ENCODE measurements at regions not wholly inside any gene's neighbourhood (a gene's known extent, or its start where the extent isn't known, plus 50 kb on each side); places are given as distances from the start of the nearest gene placed in this dataset.
"Not testable (repeated sequence)": the region's sequence is repeated elsewhere in the genome, so short reads cannot be mapped to it uniquely, and the experiment has no call there.

GRCh38 chr19:20271215-20271926 lies 104.4 kb downstream of the ZNF486 start:
- Mint-ChIP-seq H3K4me3 (no peak overlapping the region), H3K27ac (ENCODE audit: unreplicated experiment) (no peak overlapping the region), H3K27me3 (ENCODE audit: low read depth) (peaks cover 6% of the 10 kb centered on the region), H3K9me3 (no peaks in the 10 kb centered on the region), H3K36me3 (ENCODE audit: low read depth) (no peaks in the 10 kb centered on the region), H3K4me1 (no peaks in the 10 kb centered on the region)
- no peak for DNase-seq (ENCODE audit: low read depth, low spot score)
- no peak for TF ChIP-seq CTCF (conservative IDR thresholded peaks at IDR 0.05)

DNA sequence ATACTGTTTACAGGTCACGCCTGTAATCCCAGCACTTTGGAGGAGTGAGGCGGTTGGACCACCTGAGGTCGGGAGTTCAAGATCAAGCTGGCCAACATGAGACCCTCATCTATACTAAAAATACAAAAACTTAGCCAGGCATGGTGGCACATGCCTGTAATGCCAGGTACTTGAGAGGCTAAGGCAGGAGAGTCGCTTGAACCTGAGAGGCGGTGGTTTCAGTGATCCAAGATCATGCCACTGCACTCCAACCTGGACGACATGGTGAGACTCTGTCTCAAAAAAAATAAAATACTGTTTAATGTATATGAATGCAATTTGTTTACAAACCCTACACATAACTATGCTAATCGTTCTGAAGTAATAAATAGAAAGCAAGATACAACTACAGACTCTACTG lies 102.4 kb downstream of the ZNF486 start:
- no peak overlapping the region for H3K27ac Mint-ChIP-seq (ENCODE audit: unreplicated experiment)
- no peaks in the 10 kb centered on the region for H3K4me1 Mint-ChIP-seq
- H3K36me3 Mint-ChIP-seq (ENCODE audit: low read depth), result no peaks in the 10 kb centered on the region
- no peaks in the 10 kb centered on the region for H3K9me3 Mint-ChIP-seq
- peaks cover 6% of the 10 kb centered on the region for H3K27me3 Mint-ChIP-seq (ENCODE audit: low read depth)
- no peak for DNase-seq (ENCODE audit: low read depth, low spot score)
- H3K4me3 Mint-ChIP-seq, result no peak overlapping the region
- no peak for TF ChIP-seq CTCF (conservative IDR thresholded peaks at IDR 0.05)

GRCh38 chr19:20261513-20261912 lies 94.5 kb downstream of the ZNF486 start:
- H3K27me3 Mint-ChIP-seq (ENCODE audit: low read depth); H3K36me3 Mint-ChIP-seq (ENCODE audit: low read depth); DNase-seq (ENCODE audit: low read depth, low spot score); H3K27ac Mint-ChIP-seq (ENCODE audit: unreplicated experiment); H3K4me1 Mint-ChIP-seq; H3K9me3 Mint-ChIP-seq; H3K4me3 Mint-ChIP-seq: not testable (repeated sequence)

DNA sequence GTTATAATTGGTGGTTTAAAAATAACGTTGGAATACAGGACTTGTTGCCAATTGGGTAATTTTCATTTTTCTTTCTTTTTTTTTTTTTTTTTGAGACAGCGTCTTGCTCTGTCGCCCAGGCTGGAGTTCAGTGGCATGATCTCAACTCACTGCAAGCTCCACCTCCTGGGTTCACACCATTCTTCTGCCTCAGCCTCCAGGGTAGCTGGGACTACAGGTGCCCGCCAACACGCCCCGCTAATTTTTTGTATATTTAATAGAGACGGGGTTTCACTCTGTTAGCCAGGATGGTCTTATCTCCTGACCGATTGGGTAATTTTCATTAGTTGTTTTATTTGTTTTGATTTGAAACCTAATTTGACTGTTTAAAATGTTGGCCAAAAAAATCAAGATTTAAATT lies 93.7 kb downstream of the ZNF486 start:
- not testable (repeated sequence) for DNase-seq (ENCODE audit: low read depth, low spot score); H3K27ac Mint-ChIP-seq (ENCODE audit: unreplicated experiment); H3K27me3 Mint-ChIP-seq (ENCODE audit: low read depth); H3K4me1 Mint-ChIP-seq; H3K36me3 Mint-ChIP-seq (ENCODE audit: low read depth); H3K9me3 Mint-ChIP-seq; H3K4me3 Mint-ChIP-seq

GRCh38 chr19:20259615-20260014 lies 92.6 kb downstream of the ZNF486 start:
- peaks cover 3% of the 10 kb centered on the region for H3K4me1 Mint-ChIP-seq
- no peak for TF ChIP-seq CTCF (conservative IDR thresholded peaks at IDR 0.05)
- DNase-seq (ENCODE audit: low read depth, low spot score), result no peak
- H3K27me3 Mint-ChIP-seq (ENCODE audit: low read depth), result peaks cover 6% of the 10 kb centered on the region
- H3K36me3 Mint-ChIP-seq (ENCODE audit: low read depth), result no peaks in the 10 kb centered on the region
- H3K27ac Mint-ChIP-seq (ENCODE audit: unreplicated experiment), result no peak overlapping the region
- peaks cover 9% of the 10 kb centered on the region for H3K9me3 Mint-ChIP-seq
- H3K4me3 Mint-ChIP-seq, result no peak overlapping the region

DNA sequence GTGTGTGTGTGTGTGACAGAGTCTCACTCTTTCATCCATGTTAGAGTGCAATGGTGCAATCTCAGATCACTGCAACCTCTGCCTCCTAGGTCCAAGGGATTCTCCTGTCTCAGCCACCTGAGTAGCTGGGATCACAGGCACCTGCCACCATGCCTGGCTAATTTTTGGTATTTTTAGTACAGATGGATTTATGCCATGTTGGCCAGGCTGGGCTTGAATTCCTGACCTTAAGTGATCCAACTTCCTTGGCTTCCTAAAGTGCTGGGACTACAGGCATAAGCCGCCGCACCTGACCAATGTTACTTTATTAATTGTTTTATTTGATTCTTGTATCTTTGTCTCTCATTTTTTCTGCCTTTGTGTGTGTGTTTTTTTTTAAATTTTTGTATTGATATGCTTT lies 89.6 kb downstream of the ZNF486 start:
- Mint-ChIP-seq H3K36me3 (ENCODE audit: low read depth) (no peaks in the 10 kb centered on the region), H3K4me3 (no peak overlapping the region), H3K9me3 (peaks cover 9% of the 10 kb centered on the region), H3K27ac (ENCODE audit: unreplicated experiment) (no peak overlapping the region), H3K4me1 (peaks cover 3% of the 10 kb centered on the region), H3K27me3 (ENCODE audit: low read depth) (peaks cover 6% of the 10 kb centered on the region)
- no peak for DNase-seq (ENCODE audit: low read depth, low spot score)
- no peak for TF ChIP-seq CTCF (conservative IDR thresholded peaks at IDR 0.05)
